ENCODE measurements at regions not wholly inside any gene's neighbourhood (a gene's known extent, or its start where the extent isn't known, plus 50 kb on each side); places are given as distances from the start of the nearest gene placed in this dataset.

DNA sequence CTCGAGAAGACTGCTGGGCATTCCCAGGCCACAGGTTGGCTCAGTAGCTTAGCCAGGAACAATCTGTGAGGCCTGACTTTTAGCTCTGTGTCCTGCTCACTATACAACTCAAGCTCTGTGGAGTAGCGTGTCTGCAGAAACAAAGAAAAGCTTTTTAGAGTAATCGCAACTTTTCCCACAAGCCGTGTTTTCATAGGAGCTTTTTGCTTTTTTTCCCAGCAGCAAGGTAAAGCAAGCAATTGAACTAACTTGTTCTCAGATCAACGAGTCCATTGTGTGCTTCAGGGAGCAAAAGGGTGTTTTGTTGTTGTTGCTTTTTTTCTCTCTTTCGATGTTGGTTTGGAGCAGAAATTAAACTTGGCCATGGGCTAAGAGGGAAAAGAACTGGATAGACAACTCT is 97.3 kb upstream of the BCL2L14 start:
- Histone ChIP-seq H3K27ac (ENCODE audit: low read depth in 1 of 2, low read length in 2 of 2) (no peak overlapping the region), H3K4me1 (ENCODE audit: control insufficient read depth in 1 of 2, insufficient read depth in 2 of 2, low read length in 2 of 2) (no peaks in the 10 kb centered on the region), H3K27me3 (ENCODE audit: control insufficient read depth in 2 of 2, insufficient read depth in 2 of 2, low read length in 2 of 2) (no peaks in the 10 kb centered on the region), H2AFZ (ENCODE audit: insufficient read depth, low read depth, low read length, poor library complexity, severe bottlenecking) (no peak overlapping the region), H3K4me2 (replicated peaks; ENCODE audit: extremely low read depth, low read length, poor library complexity, severe bottlenecking) (no peak overlapping the region), H3K4me3 (replicated peaks in 1 of 3; ENCODE audit: low read depth in 2 of 3, low read length in 3 of 3) (no peak overlapping the region), H3K9me3 (replicated peaks in 1 of 2; ENCODE audit: control insufficient read depth in 1 of 2, insufficient read depth in 1 of 2, low read length in 2 of 2) (no peaks in the 10 kb centered on the region), H3K36me3 (replicated peaks in 1 of 2; ENCODE audit: control insufficient read depth in 1 of 2, insufficient read depth in 2 of 2, low read length in 2 of 2) (no peaks in the 10 kb centered on the region), H3K9ac (ENCODE audit: insufficient read depth, low read length, poor library complexity, severe bottlenecking) (no peak overlapping the region), H4K20me1 (ENCODE audit: insufficient read depth, low read length) (no peaks in the 10 kb centered on the region), H3K79me2 (ENCODE audit: insufficient read depth, low read length) (no peaks in the 10 kb centered on the region)
- H3K27me3 Mint-ChIP-seq (ENCODE audit: low read depth in 3 of 3) = peaks cover 0 to 2% (median 2%) of the 10 kb centered on the region in 3 donors
- H3K4me3 Mint-ChIP-seq = no peak overlapping the region
- no peak overlapping the region for H3K27ac Mint-ChIP-seq
- TF ChIP-seq, protein P1, sequence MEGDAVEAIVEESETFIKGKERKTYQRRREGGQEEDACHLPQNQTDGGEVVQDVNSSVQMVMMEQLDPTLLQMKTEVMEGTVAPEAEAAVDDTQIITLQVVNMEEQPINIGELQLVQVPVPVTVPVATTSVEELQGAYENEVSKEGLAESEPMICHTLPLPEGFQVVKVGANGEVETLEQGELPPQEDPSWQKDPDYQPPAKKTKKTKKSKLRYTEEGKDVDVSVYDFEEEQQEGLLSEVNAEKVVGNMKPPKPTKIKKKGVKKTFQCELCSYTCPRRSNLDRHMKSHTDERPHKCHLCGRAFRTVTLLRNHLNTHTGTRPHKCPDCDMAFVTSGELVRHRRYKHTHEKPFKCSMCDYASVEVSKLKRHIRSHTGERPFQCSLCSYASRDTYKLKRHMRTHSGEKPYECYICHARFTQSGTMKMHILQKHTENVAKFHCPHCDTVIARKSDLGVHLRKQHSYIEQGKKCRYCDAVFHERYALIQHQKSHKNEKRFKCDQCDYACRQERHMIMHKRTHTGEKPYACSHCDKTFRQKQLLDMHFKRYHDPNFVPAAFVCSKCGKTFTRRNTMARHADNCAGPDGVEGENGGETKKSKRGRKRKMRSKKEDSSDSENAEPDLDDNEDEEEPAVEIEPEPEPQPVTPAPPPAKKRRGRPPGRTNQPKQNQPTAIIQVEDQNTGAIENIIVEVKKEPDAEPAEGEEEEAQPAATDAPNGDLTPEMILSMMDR (IDR thresholded peaks at IDR 0.05) = no peak
- WGBS (ENCODE audit: insufficient coverage) = 100% methylated on average over 4 of the region's 6 CpGs
- no peaks in the 10 kb centered on the region for H3K9me3 Mint-ChIP-seq
- DNase-seq = no peak
- intact Hi-C loops (cut with micrococcal nuclease) = no loop called here
- H3K36me3 Mint-ChIP-seq = no peaks in the 10 kb centered on the region
- H3K4me1 Mint-ChIP-seq = no peaks in the 10 kb centered on the region

GRCh38 chr12:11976005-11976404 is 94.7 kb upstream of the BCL2L14 start:
- H4K20me1 ChIP-seq (ENCODE audit: insufficient read depth, low read length) = no peaks in the 10 kb centered on the region
- H3K27me3 ChIP-seq (ENCODE audit: control insufficient read depth in 2 of 2, insufficient read depth in 2 of 2, low read length in 2 of 2) = no peaks in the 10 kb centered on the region
- H3K36me3 ChIP-seq (replicated peaks in 1 of 2; ENCODE audit: control insufficient read depth in 1 of 2, insufficient read depth in 2 of 2, low read length in 2 of 2) = no peaks in the 10 kb centered on the region
- H3K9me3 ChIP-seq (replicated peaks in 1 of 2; ENCODE audit: control insufficient read depth in 1 of 2, insufficient read depth in 1 of 2, low read length in 2 of 2) = no peaks in the 10 kb centered on the region
- H3K79me2 ChIP-seq (ENCODE audit: insufficient read depth, low read length) = no peaks in the 10 kb centered on the region
- peaks cover 0 to 6% of the 10 kb centered on the region in 2 donors for H3K4me1 ChIP-seq (ENCODE audit: control insufficient read depth in 1 of 2, insufficient read depth in 2 of 2, low read length in 2 of 2)
- no peak overlapping the region for H3K4me3 ChIP-seq (replicated peaks in 1 of 3; ENCODE audit: low read depth in 2 of 3, low read length in 3 of 3)
- Mint-ChIP-seq H3K27me3 (ENCODE audit: low read depth in 3 of 3) (peaks cover 0 to 2% (median 0%) of the 10 kb centered on the region in 3 donors), H3K27ac (no peak overlapping the region), H3K36me3 (no peaks in the 10 kb centered on the region), H3K4me1 (peaks cover 8% of the 10 kb centered on the region), H3K9me3 (no peaks in the 10 kb centered on the region), H3K4me3 (no peak overlapping the region)
- no peak overlapping the region for H3K27ac ChIP-seq (ENCODE audit: low read depth in 1 of 2, low read length in 2 of 2)
- H2AFZ ChIP-seq (ENCODE audit: insufficient read depth, low read depth, low read length, poor library complexity, severe bottlenecking) = no peak overlapping the region
- TF ChIP-seq, protein P1 (IDR thresholded peaks at IDR 0.05) = no peak
- intact Hi-C loops (cut with micrococcal nuclease) = no loop called here
- DNase-seq = no peak
- no peak overlapping the region for H3K4me2 ChIP-seq (replicated peaks; ENCODE audit: extremely low read depth, low read length, poor library complexity, severe bottlenecking)
- H3K9ac ChIP-seq (ENCODE audit: insufficient read depth, low read length, poor library complexity, severe bottlenecking) = no peak overlapping the region
- WGBS (ENCODE audit: insufficient coverage) = 100% methylated on average over 1 of the region's 4 CpGs
